Muscle of leg (tissue), 3 donors: ENCODE measurements at regions not wholly inside any gene's neighbourhood (a gene's known extent, or its start where the extent isn't known, plus 50 kb on each side); places are given as distances from the start of the nearest gene placed in this dataset.

ENCODE experiments used
- DNase-seq: peaks from one replicate; pipeline ENCODE4 v3.0.0; 2013
- H3K27ac ChIP-seq: one replicate; pipeline ENCODE4 v1.5.1; 2013; ENCODE audit warnings: mild to moderate bottlenecking, low read length, control low read depth
- H3K27me3 ChIP-seq: one replicate; pipeline ENCODE4 v1.6.1; 2013; ENCODE audit warnings: low read length; ENCODE audit not compliant: control insufficient read depth, insufficient read depth
- H3K36me3 ChIP-seq: one replicate; pipeline ENCODE4 v1.6.1; 2013; ENCODE audit warnings: low read length; ENCODE audit not compliant: control insufficient read depth, insufficient read depth
- H3K4me1 ChIP-seq: one replicate; pipeline ENCODE4 v1.6.1; 2013; ENCODE audit warnings: low read length; ENCODE audit not compliant: control insufficient read depth, insufficient read depth
- H3K4me3 ChIP-seq: one replicate; pipeline ENCODE4 v1.5.1; 2013; ENCODE audit warnings: low read length, control low read depth
- H3K9me3 ChIP-seq: replicated peaks from 2 replicates; pipeline ENCODE4 v1.6.1; 2013; ENCODE audit warnings: low read depth, low read length; ENCODE audit not compliant: control insufficient read depth
- WGBS: methylation state at CpG from one replicate; pipeline ENCODE4 v1.1.5; 2013; ENCODE audit warnings: missing lambda C conversion rate; ENCODE audit not compliant: insufficient coverage; 5-methylcytosine and 5-hydroxymethylcytosine counted together

DNA sequence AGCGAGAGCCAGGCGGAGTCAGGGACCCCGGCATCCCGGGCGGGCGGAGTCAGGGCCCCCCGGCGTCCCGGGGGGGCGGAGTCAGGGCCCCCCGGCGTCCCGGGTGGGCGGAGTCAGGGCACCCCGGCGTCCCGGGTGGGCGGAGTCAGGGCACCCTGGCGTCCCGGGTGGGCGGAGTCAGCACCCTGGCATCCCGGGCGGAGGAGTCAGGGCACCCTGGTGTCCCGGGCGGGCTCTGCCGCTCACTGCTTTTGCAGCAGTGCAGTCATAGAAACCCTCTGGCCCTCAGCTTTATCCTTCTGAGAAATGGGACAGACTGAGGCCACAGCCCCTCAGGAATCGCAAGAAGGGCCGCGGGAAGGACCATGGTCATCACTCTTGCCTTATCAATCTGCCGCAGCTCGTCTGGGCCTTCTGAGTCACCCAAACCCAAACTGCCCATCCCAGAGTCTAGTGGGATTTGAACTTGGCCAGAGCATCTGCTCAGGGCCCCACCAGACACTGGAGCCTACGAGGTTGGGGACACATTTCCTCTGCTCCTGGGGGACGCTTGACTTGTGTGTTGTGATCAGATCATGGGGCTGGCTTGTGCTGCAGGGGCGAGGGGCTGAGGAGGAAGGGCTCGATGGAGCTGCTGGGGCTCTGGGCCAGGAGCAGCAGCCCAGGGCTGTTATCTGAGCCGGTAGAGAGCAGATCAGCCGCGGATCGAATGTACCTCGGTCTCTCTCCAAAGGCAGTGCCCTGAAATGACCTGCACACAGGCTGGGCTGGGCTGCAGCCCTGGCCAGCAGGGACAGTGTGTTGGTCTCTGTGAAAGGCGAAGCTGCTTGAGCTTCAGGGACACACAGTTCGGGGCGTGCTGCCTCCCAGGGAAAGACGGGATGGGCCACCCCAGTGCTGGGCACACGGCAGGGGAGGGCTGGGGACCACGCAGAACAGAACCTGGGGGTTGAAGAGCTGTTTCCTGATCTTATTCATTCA lies 290.1 kb upstream of the HDAC4 start:
- Histone ChIP-seq H3K36me3 (no peaks in the 10 kb centered on the region), H3K9me3 (no peaks in the 10 kb centered on the region), H3K27ac (peak overlapping the region; percentile 13), H3K27me3 (peaks cover 2% of the 10 kb centered on the region), H3K4me1 (peaks cover 44% of the 10 kb centered on the region), H3K4me3 (no peak overlapping the region)
- 64% methylated on average over 42 of the region's 46 CpGs for WGBS
- peak; percentile 78 for DNase-seq

- H3K27ac ChIP-seq, result no peak overlapping the region
- no peaks in the 10 kb centered on the region for H3K9me3 ChIP-seq
- peaks cover 44% of the 10 kb centered on the region for H3K4me1 ChIP-seq
- H3K4me3 ChIP-seq, result no peak overlapping the region
- 67% methylated on average over 1 of the region's 5 CpGs for WGBS
- peaks cover 2% of the 10 kb centered on the region for H3K27me3 ChIP-seq
- no peaks in the 10 kb centered on the region for H3K36me3 ChIP-seq
- DNase-seq, result no peak
Measured at GRCh38 chr2:239689985-239690384, 289.2 kb upstream of the HDAC4 start.

DNA sequence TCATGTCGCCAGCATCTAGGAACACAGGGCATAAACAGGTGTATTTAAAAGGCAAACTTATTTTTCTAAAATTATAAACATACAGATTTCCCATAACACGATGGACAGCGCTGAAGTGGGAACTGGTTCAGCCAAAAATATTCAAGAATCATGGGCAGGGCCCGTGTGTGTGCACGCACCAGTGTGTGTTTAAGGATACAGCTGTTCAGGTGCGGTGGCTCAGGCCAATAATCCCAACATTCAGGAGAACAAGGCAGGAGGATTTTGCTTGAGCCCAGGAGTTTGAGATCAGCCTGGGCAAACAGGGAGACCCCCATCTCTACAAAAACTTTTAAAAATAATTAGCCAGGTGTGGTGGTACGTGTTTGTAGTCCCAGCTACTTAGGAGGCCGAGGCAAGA lies 288.6 kb upstream of the HDAC4 start:
- Histone ChIP-seq H3K36me3 (no peaks in the 10 kb centered on the region), H3K4me3 (no peak overlapping the region), H3K9me3 (no peaks in the 10 kb centered on the region), H3K27me3 (peaks cover 2% of the 10 kb centered on the region), H3K27ac (no peak overlapping the region), H3K4me1 (peaks cover 44% of the 10 kb centered on the region)
- DNase-seq, result no peak
- WGBS, result 78% methylated on average over 4 of the region's 8 CpGs

GRCh38 chr2:239688840-239689239 lies 288.0 kb upstream of the HDAC4 start:
- Histone ChIP-seq H3K36me3 (no peaks in the 10 kb centered on the region), H3K4me1 (peaks cover 43% of the 10 kb centered on the region), H3K4me3 (no peak overlapping the region), H3K27ac (no peak overlapping the region), H3K27me3 (peaks cover 2% of the 10 kb centered on the region), H3K9me3 (no peaks in the 10 kb centered on the region)
- WGBS, result 33% methylated on average over 6 of the region's 9 CpGs
- no peak for DNase-seq

DNA sequence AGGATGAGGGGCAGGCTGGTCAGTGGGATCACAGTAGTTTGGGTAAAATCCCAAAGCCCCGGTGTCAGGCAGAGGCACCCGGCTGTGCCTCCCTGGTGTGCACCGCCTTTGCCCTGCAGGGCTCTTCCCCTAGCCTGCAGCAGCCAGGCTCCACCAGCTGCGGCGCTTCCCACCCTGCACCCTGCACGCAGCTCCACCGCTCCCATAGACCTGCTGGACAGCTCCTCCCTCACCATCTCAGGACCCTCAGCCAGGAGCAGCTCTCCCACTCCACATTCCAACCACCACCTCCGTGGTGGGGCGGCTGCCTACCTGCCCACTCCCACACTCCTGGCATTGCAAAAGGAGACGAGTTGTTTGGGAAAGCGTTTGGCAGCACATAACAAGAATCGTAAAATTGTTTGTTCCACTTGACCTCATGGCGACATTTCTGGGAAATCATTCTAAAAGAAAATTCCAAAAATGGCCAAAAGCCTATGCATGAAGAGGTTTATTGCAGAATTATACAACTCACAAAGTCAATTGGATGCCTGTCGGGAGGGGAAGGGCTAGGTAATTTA lies 287.4 kb upstream of the HDAC4 start:
- WGBS, result 19% methylated on average over 10 of the region's 14 CpGs
- Histone ChIP-seq H3K27me3 (peaks cover 2% of the 10 kb centered on the region), H3K9me3 (no peaks in the 10 kb centered on the region), H3K27ac (no peak overlapping the region), H3K4me3 (no peak overlapping the region), H3K4me1 (peaks cover 37% of the 10 kb centered on the region), H3K36me3 (no peaks in the 10 kb centered on the region)
- DNase-seq, result peak; percentile 78

DNA sequence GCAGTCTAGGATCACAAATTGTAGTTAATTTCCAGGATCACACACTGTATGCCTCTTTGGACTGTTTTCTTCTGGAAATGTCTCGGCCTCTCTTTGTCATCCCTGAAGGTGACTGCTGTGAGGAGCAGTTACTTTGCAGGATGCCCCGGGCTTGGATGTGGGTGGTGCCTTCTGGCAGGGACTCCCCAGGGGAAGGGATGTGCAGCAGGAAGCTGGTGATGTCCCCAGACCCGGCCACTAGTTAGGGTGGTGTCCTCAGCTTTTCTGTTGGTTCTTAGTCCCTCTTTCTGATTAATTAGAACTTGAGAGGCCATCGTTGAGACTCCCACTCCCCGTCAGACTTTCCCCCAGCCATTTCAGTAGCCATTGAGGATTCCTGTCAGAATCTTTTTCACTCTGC lies 286.6 kb upstream of the HDAC4 start:
- 75% methylated on average over 5 of the region's 5 CpGs for WGBS
- DNase-seq, result no peak
- H3K4me3 ChIP-seq, result no peak overlapping the region
- peaks cover 1% of the 10 kb centered on the region for H3K9me3 ChIP-seq
- H3K27ac ChIP-seq, result no peak overlapping the region
- peaks cover 35% of the 10 kb centered on the region for H3K4me1 ChIP-seq
- no peaks in the 10 kb centered on the region for H3K36me3 ChIP-seq
- H3K27me3 ChIP-seq, result peaks cover 2% of the 10 kb centered on the region

DNA sequence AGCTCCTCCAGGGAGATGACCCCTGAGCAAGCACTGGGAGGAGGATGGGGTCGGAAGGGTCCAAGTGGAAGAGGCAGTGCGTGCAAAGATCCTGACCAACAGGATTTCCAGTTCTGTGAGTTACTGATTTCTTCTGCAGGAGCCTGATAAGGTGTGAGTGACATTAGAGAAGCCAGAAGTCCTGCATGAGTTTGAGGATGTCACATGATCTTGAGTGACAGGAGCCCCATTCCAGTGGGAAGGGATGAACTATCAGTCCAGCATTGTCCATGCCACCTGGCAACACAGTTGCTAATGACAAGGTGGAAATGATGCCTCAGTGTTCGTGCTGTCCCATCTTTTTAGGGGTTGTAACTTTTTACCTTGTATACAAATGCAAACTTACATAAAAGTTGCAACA lies 285.1 kb upstream of the HDAC4 start:
- Histone ChIP-seq H3K27ac (no peak overlapping the region), H3K9me3 (peaks cover 5% of the 10 kb centered on the region), H3K4me3 (no peak overlapping the region), H3K4me1 (peaks cover 20% of the 10 kb centered on the region), H3K27me3 (peaks cover 2% of the 10 kb centered on the region), H3K36me3 (no peaks in the 10 kb centered on the region)
- WGBS, result 65% methylated on average over 2 of the region's 3 CpGs
- no peak for DNase-seq

DNA sequence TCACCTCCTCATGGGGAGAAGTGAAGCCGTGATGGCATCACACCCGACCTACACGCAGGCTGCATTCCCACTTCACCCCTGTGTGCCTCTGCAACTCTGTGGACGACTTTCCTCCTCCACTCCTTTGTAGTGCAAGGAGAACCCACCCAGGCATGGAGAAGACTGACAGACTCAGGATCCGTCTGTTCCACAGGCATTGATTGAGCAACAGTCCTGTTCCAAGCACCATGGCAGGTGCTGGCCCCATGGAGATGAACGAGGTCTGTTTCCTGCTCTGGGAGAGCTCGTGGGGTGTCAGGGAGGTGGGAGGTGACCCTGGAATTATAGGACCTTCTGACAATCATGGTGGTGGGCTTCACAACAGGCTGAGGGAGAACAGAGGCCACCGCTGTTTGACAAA lies 284.7 kb upstream of the HDAC4 start:
- DNase-seq, result no peak
- Histone ChIP-seq H3K27me3 (peaks cover 2% of the 10 kb centered on the region), H3K27ac (no peak overlapping the region), H3K4me3 (no peak overlapping the region), H3K9me3 (peaks cover 5% of the 10 kb centered on the region), H3K4me1 (peaks cover 16% of the 10 kb centered on the region), H3K36me3 (no peaks in the 10 kb centered on the region)
- 71% methylated on average over 6 of the region's 8 CpGs for WGBS

- DNase-seq, result peak; percentile 77
- H3K36me3 ChIP-seq, result no peaks in the 10 kb centered on the region
- peaks cover 5% of the 10 kb centered on the region for H3K9me3 ChIP-seq
- H3K4me3 ChIP-seq, result no peak overlapping the region
- H3K4me1 ChIP-seq, result peaks cover 16% of the 10 kb centered on the region
- peaks cover 2% of the 10 kb centered on the region for H3K27me3 ChIP-seq
- no CpG with 5 or more reads among the region's 4 CpGs for WGBS
- no peak overlapping the region for H3K27ac ChIP-seq
Measured at GRCh38 chr2:239684996-239685395, 284.2 kb upstream of the HDAC4 start.

DNA sequence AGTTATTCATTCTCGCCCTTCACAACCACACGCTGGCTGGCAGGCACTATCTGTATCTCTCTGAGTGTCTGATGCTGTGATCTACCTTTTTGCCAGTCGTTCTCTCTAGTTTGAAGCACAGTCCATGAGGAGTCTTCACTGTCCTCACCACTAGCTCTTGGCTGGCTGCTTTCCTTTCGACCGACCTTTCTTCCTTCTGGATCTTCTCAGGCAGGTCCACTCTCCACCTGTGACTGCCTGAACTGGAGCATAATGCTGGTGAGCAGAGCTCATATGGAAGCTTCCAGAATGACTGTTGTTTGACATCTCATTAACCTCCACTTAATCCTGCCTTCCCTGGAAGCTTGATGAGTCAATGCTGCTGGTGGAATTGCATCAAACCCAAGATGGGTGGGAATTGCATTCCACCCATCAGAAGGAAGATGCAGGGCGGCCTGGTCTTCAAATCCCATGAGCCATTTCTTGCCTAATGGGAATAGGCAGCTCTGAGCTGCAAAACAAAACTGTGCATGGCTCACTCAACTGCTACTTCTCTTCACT lies 283.5 kb upstream of the HDAC4 start:
- WGBS, result 90% methylated on average over 6 of the region's 6 CpGs
- Histone ChIP-seq H3K27me3 (peaks cover 2% of the 10 kb centered on the region), H3K4me1 (peaks cover 14% of the 10 kb centered on the region), H3K4me3 (no peak overlapping the region), H3K36me3 (no peaks in the 10 kb centered on the region), H3K9me3 (peaks cover 5% of the 10 kb centered on the region), H3K27ac (no peak overlapping the region)
- no peak for DNase-seq
